Right atrium auricular region (tissue), 2 donors: ENCODE measurements at regions not wholly inside any gene's neighbourhood (a gene's known extent, or its start where the extent isn't known, plus 50 kb on each side); places are given as distances from the start of the nearest gene placed in this dataset.

Experiments
- DNase-seq: peaks from one replicate; pipeline ENCODE4 v3.0.0-alpha.2; 2019; ENCODE audit warnings: low spot score
- H3K27ac ChIP-seq, 2 donors: fragments of 200-600 bp; sonication (generic); 1 replicate in 1 of 2; 2 replicates in 1 of 2; pipeline ENCODE4 v1.5.1; 2016 to 2019
- H3K27me3 ChIP-seq, 2 donors: fragments of 200-600 bp; sonication (generic); one replicate each; pipeline versions ENCODE4 v1.5.1 to v1.6.0; 2017 to 2019
- H3K36me3 ChIP-seq: fragments of 200-600 bp; sonication (generic); one replicate; pipeline ENCODE4 v1.5.1; 2016
- H3K4me1 ChIP-seq, 2 donors: fragments of 200-600 bp; sonication (generic); one replicate each; pipeline versions ENCODE4 v1.5.1 to v1.6.0; 2017 to 2019
- H3K4me3 ChIP-seq, 2 donors: fragments of 200-600 bp; sonication (generic); 1 replicate in 1 of 2; 2 replicates in 1 of 2; pipeline ENCODE4 v1.5.1; 2017 to 2019; ENCODE audit warnings: mild to moderate bottlenecking in 1 of 2, moderate library complexity in 1 of 2
- H3K9me3 ChIP-seq, 2 donors: fragments of 200-600 bp; sonication (generic); one replicate each; pipeline ENCODE4 v1.5.1; 2019
- TF ChIP-seq, protein P1 (sequence below), 2 donors: fragments of 200-600 bp; sonication (generic); IDR thresholded peaks; one replicate each; pipeline ENCODE4 v1.5.1; 2019; ENCODE audit warnings: antibody characterized with exemption in 2 of 2

DNA sequence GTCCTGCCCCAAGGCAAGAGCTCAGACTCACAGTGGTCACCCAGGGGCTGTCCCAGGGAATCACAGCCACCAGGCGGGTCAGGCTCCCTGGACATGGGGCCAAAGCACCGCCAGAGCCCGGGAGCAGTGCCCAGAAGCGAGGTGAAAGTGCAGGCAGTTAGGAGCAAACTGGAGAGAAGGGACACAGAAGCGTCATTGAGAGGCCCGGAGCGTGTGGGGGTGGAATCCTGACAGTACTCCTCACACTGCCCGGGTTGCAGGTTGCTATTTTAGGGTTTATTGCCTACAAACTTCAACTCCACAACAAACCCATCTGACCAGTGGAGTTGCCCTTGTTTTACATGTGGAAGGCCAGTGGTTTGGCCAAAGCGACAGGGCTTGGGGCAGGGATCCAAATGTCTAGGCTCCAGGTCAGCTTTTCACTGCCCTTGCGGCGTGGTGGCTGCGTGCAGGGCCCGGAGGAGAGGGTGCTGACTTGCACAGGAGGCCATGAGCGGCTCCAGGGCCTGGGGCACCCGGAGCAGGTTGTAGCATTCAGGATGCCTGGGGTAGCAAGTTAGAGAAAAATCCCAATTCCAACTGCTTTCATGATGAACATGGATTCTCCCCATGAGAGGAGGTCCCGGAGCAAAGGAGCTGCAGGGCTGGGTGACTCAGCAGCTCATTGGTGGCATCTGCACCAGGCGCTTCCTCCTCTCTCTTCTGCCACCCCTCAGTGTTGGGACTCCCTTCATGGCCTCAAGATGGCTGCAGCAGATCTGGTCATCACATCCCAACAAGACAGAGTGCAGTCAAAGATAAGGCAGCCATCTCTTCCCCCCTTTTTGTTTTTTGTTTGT, 112.3 kb upstream of the NCOR2 start:
- Histone ChIP-seq H3K9me3 (no peaks in the 10 kb centered on the region), H3K4me1 (peaks cover 0 to 60% of the 10 kb centered on the region in 2 donors), H3K27me3 (no peaks in the 10 kb centered on the region), H3K27ac (peak overlapping the region; percentile 61 to 71), H3K4me3 (no peak overlapping the region), H3K36me3 (no peaks in the 10 kb centered on the region)
- no peak for DNase-seq
- TF ChIP-seq, protein P1, sequence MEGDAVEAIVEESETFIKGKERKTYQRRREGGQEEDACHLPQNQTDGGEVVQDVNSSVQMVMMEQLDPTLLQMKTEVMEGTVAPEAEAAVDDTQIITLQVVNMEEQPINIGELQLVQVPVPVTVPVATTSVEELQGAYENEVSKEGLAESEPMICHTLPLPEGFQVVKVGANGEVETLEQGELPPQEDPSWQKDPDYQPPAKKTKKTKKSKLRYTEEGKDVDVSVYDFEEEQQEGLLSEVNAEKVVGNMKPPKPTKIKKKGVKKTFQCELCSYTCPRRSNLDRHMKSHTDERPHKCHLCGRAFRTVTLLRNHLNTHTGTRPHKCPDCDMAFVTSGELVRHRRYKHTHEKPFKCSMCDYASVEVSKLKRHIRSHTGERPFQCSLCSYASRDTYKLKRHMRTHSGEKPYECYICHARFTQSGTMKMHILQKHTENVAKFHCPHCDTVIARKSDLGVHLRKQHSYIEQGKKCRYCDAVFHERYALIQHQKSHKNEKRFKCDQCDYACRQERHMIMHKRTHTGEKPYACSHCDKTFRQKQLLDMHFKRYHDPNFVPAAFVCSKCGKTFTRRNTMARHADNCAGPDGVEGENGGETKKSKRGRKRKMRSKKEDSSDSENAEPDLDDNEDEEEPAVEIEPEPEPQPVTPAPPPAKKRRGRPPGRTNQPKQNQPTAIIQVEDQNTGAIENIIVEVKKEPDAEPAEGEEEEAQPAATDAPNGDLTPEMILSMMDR (IDR thresholded peaks at IDR 0.05), result no peak

DNA sequence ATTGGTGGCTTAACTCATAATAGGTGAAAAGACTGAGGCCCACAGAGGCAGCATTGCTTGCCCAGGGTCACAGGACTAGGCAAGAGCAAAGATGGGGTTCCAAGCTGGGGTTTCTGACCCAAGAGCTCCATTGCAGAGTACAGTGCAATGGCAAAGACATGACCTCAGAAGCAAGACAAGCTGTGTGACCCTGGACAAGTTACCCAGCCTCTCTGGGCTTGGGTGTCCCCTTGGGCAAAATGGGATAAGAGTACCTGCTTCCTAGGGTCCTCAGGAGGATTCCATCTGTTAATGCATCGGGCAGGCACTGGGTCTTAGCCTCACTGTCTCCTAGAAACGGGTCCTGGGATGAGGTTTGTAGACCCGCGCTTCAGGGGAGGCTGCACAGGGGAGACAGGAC, 111.6 kb upstream of the NCOR2 start:
- Histone ChIP-seq H3K4me1 (peaks cover 0 to 53% of the 10 kb centered on the region in 2 donors), H3K27ac (peak overlapping the region; percentile 61 to 71)

DNA sequence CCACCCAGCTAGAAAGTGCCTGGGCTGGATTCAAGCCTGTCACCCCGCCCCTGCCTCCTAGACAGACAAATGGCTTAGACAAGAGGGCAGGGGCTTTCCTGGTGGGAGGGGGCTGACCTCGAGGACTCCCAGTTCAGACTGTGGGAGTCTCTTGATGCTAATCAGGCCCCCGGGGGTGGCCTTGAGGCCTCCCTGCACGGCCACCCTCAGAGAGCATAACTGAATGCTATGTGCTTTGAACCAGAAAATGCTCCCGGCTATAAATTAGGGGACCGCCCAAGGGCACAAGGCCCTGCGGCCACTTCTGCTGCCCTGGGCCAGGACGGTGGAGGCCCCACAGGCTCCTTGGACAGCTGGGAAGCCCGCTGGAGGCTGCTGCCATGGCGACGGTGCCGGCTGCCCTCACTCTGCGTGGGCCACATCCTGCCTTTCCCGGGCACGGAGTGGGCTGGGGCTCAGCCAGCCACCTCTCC, 111.0 kb upstream of the NCOR2 start:
- TF ChIP-seq, protein P1 (IDR thresholded peaks at IDR 0.05), result no peak
- H3K36me3 ChIP-seq, result no peaks in the 10 kb centered on the region
- H3K4me3 ChIP-seq, result no peak overlapping the region
- H3K4me1 ChIP-seq, result peaks cover 0 to 53% of the 10 kb centered on the region in 2 donors
- no peaks in the 10 kb centered on the region for H3K27me3 ChIP-seq
- H3K27ac ChIP-seq, result peak overlapping the region in 1 of 2 donors; percentile 71
- no peaks in the 10 kb centered on the region for H3K9me3 ChIP-seq
- DNase-seq, result no peak

More for the DNA sequence above, 111.6 kb upstream of the NCOR2 start:
- no peaks in the 10 kb centered on the region for H3K27me3 ChIP-seq
- no peaks in the 10 kb centered on the region for H3K9me3 ChIP-seq
- H3K4me3 ChIP-seq, result no peak overlapping the region
- TF ChIP-seq, protein P1 (IDR thresholded peaks at IDR 0.05), result no peak
- no peak for DNase-seq
- no peaks in the 10 kb centered on the region for H3K36me3 ChIP-seq

DNA sequence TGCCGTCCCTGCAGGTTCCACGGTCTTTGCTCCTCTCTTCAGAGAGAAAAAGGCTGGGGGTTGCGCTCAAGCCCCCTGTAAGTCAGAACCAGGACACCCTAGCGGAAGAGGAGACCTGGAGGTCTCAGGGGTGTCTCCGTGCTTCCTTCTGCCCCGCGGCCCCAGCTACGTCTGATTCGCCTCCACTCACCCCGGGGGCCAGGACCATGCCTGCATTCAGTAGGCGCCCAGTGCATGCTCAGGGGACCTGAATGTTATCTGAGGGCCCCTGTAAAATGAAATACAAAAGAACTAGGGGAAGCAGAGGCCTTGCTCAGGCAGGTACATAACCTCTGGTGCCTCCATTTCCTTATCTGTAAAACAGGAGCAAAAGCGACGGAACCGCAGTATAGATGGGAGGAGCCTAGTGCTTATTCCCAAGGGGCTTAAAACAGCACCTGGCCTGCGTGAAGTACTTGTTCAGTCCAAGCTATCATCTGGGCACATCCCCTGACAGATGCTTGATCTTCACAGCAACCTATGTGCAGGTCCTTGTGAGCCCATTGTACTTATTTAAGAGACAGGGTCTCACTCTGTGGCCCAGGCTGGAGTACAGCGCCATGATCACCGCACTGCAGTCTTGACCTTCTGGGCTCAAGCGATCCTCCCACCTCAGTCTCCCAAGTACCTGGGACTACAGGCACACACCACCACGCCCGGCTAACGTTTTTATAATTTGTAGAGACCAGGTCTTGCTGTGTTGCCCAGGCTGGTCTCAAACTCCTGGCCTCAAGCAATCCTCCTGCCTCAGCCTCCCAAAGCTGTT, 110.3 kb upstream of the NCOR2 start:
- Histone ChIP-seq H3K9me3 (no peaks in the 10 kb centered on the region), H3K4me3 (no peak overlapping the region), H3K27me3 (no peaks in the 10 kb centered on the region), H3K4me1 (peaks cover 0 to 47% of the 10 kb centered on the region in 2 donors), H3K36me3 (no peaks in the 10 kb centered on the region), H3K27ac (no peak overlapping the region)
- DNase-seq, result no peak
- TF ChIP-seq, protein P1 (IDR thresholded peaks at IDR 0.05), result no peak

DNA sequence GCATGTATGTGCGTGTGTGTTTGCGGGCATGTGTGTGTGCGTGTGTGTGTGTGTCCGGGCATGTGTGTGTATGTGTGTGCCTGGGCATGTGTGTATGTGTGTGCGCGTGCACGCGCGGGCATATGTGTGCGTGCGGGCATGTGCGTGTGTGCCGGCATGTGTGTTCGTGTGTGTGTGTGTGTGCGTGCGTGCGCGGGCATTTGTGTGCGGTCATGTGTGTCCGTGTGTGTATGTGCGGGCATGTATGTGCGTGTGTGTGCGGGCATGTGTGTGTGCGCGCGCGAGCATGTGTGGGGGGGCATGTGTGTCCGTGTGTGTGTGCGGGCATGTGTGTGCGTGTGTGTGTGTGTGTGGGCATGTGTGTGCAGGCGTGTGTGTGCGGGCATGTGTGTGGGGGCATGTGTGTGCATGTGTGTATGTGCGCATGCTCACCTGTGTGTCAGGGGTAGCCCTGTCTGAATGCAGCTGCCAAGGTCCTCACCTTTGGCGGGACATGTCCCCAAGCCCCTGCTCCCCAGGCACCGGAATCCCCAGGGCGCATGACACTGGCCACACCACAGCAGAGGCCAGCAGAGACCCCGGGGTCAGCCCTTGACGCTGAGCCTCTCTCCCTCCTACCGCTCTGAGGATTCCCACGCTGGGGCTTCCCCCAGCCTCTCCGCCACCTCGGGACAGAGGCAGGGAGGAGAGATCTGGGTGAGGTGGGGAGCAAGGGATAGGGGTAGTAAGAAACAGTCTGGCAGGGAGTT, 109.5 kb upstream of the NCOR2 start:
- no peaks in the 10 kb centered on the region for H3K27me3 ChIP-seq
- no peaks in the 10 kb centered on the region for H3K9me3 ChIP-seq
- TF ChIP-seq, protein P1 (IDR thresholded peaks at IDR 0.05), result no peak
- no peaks in the 10 kb centered on the region for H3K36me3 ChIP-seq
- peaks cover 0 to 38% of the 10 kb centered on the region in 2 donors for H3K4me1 ChIP-seq
- DNase-seq, result no peak
- H3K4me3 ChIP-seq, result no peak overlapping the region
- peak overlapping the region; percentile 66 to 83 for H3K27ac ChIP-seq
